ENCODE measurements at regions not wholly inside any gene's neighbourhood (a gene's known extent, or its start where the extent isn't known, plus 50 kb on each side); places are given as distances from the start of the nearest gene placed in this dataset.

DNA sequence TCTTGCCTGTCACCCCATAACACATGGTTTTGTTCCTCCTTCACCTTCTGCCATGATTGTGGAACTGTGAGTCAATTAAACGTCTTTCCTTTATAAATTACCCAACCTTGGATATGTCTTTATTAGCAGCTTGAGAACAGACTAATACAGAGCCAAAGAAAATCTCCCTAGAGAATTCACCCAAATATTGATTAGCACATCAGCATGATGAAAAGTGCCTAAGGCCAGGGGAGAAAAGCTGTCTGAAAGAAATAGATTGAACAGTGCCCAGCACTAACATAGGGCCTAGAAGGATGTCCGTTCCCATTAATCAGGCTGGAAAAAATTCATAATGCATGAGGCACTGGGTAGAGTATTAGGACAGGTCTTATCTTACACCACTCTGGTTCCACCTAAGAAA is 111.9 kb upstream of the CALN1 start:
- DNase-seq: no peak

DNA sequence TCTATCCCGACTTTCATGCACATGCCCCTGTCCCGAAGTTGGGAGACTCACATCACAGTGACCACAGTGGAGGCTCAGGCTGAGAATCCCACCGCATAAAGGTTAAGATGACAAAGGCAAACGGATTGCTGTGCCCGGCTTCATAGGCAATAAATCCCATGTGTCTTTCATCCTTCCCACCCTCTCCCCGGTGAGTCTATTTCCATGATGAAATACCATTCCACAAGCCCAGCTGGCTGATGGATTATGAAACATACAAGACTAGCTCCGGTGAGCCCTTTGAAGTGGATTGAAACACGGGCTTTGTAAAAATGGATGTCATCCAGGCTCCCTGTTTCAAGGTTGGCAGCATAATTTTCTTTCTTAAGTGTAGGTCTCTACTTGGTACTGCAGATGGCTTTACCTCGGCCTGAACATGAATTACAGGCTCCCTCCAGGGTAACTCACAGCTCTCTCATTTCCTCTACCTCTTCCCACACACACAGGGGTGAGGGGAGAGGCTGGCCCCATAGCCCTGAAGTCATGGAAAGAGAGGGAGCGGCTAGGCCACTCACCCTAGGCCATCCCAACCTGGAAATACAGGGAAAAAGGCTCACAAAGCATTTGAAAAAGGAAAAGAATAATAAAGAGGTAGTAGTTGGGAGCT is 92.0 kb upstream of the CALN1 start:
- no peak for DNase-seq

DNA sequence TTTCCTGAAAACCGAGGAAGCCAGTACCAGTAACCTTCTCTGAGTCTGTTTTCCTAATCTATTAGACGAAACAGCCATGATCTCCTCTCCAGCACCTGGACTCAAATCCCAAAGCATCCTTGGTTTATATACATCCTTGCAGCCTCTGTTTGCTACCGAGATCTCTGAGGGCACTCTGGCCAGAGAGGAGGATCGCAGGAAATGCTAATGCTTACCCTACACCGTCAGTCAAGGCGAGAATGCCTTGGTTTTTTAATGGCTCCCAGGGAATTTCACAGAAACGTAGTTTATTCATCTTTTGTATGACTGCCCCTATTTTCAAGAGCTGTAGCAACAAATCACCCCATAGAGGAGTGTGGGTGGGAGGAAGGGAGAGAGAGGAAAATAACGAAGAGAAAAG is 91.5 kb upstream of the CALN1 start:
- no peak for DNase-seq

DNA sequence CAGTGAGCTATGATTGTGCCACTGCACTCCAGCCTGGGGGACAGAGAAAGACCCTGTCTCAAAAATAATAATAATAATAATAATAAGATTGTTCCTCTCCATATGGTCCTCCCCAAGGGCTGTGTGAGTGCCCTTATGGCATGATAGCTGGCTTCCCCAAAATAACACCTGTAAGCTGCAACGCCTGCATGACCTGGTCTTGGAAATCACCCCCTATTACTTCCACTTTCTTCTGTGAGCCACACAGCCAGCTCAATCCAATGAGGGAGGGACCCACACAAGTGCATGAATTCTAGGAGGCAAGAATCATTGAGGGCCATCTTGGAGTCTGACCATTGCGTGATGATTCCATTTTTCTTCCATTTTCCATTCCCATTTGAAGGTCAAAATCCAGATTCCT is 82.7 kb upstream of the CALN1 start:
- no peak for DNase-seq

DNA sequence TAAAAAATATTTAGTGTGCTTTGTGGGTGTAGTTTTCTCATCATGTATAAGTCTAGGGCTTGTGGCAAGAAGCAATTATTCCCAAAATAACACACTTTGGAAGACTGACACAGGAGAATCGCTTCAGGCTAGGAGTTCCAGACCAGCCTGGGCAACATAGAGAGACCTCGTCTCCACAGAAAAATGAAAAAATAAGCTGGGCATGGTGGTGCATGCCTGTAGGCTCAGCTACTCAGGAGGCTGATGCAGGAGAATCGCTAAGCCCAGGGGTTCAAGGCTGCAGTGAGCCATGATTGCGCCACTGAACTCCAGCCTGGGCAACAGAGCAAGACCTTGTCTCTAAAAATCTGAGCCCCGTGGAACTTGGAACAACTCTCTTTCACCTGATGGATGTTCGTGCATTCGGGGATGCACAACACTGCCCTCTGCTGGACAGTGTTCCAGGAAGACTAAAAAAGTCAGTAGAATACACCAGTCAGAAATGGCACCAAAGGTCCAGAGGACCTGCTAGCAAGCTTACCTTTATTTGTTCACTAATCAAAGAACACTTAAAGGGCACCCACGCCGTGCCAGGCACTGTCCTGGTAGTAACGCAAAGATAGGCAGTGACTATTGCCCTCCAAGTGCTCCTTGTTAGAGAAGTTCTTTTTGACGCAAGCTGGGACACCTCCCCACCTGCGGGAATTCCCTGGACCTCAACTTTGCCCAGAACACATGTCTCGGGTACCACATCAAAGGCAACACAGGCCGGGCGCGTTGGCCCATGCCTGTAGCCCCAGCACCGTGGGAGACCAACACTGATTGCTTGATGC is 81.9 kb upstream of the CALN1 start:
- DNase-seq: peak; percentile 37

DNA sequence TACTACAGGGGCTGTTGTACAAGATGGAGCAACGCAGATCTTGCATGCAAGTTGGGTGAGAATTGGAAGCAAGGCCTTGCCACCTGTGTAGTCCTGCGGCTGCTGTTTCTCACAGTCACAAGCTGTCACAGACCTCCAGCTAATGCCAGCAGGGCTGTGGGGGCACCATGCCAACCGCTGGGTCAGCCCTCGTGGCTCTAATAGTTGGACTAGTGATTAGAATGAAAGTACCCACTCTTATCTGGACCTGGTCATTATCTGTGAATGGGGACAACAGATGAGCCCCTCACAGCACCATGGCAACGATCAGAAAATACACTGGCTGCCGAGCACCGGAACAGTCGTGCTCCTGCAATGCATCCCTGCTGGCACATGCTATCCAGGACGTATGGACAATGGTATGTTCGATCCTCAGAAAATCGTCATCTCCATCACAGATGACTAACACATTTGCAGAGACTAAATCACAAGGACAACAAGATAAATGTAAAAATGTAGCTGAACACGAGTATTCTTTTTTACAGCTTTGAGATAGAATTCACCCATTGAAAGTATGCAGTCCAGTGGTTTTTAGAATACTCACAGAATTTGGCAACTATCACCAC is 80.4 kb upstream of the CALN1 start:
- no peak for DNase-seq

DNA sequence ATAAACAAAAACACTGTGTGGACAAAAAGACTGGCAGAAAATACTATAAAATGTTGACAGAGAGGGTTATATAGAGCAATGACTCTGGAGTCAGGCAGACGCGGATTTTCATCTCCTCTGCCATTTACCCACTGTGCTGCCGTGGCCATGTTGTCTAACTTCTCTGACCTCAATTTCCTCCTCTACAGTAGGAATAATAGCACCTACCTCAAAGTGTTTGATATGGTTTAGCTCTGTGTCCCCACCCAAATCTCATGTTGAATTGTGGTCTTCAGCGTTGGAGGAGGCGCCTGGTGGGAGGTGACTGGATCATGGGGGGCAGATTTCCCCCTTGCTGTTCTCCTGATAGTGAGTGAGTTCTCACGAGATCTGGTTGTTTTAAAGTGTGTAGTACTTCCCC is 78.2 kb upstream of the CALN1 start:
- DNase-seq: no peak

DNA sequence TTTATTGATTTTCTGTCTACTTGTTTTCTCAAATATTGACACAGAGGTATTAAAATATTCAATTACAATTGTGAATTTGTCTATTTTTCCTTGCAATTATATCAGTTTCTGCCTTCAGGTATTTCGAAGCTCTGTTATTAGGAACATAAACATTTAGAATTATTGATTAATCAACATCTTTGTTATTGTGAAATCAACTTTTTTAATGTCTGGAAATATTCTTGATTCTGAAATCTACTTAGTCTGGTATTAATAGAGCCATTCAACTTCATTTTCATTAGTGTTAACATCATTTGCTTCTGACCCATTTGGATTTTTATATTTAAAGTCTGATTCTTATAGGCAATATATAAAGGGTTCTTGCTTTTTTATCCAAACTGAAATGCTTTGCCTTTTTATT is 69.8 kb upstream of the CALN1 start:
- no peak for DNase-seq

DNA sequence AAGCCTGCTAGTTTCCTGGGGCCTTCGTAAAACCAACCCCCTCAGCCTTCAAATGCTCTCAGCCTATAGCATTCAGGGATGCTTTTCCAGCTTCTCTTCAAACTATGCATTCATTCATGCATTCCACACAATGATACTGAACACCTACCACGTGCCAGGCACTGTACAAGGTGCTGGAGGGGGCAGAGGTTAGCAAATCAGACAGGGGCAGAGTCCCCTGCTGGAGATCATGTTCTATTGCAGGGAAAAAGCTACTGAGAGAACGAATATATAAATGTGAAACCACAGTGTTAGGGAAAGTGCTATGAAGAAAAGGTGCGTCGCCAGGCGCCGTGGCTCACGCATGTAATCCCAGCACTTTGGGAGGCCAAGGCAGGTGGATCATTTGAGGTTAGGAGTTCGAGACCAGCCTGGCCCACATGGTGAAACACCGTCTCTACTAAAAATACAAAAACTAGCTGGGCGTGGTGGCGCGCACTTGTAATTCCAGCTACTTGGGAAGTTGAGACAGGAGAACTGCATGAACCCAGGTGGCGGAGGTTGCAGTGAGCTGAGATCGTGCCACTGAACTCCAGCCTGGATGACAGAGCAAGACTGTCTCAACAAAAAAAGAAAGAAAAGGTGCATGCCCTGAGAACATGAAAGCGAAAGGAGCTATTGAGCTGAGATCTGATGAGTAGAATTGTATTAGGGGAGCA is 64.6 kb upstream of the CALN1 start:
- DNase-seq: no peak

DNA sequence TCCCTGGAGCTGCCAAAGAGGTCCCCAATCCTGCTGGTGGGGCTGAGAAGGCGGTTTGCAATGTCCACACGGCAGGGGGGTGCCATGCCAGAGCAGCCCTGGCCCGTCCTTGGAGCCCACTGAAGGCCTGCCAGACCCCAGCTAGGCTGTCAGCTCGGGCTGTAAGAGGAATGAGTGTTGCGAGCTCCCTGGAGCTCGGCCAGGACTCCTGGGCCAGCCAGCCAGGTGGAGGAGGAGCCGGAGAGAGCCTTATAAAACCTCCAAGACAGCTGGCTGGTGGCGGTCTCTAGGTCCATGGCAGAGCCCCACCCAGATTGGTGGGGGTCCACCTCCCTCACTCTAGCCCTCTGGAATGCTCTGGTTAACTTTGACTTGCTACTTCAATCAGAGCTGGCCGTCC is 55.1 kb upstream of the CALN1 start:
- DNase-seq: no peak

DNA sequence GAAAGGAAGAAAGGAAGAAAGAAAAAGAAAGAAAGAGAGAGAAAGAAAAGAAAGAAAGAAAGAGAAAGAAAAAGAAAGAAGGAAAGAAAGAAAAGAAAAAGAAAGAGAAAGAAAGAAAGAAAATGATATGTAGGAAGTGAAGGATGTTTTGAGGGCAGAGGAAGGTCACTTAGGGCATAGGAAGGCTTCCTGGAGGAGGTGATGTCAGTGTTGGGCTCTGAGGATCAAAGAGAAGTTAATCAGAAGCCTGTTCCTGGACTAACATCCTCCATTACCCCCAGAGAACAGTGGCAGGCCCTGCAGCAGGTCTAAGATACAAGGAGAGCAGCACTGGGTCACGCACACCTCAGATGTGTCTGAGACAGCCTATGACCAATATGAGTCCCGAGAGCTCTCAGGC is 54.7 kb upstream of the CALN1 start:
- no peak for DNase-seq

DNA sequence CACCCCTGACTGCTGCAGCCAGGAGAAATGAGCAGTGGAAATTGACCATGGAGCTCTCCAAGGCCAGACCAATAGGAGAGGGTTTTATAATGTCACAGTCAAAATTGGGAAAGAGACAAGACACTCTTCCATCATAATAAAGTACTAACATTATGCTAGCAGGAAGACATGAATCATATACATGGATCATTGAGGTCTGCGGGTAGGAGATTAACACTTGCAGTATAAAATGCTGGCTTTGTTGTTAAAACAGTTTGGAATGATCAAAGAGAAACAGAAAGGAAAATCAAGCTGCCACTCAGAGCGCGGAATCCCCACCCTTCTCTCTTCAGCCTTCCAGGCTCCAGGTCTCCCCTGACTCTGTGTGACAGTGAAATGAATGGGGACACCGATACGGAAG is 53.4 kb upstream of the CALN1 start:
- no peak for DNase-seq

DNA sequence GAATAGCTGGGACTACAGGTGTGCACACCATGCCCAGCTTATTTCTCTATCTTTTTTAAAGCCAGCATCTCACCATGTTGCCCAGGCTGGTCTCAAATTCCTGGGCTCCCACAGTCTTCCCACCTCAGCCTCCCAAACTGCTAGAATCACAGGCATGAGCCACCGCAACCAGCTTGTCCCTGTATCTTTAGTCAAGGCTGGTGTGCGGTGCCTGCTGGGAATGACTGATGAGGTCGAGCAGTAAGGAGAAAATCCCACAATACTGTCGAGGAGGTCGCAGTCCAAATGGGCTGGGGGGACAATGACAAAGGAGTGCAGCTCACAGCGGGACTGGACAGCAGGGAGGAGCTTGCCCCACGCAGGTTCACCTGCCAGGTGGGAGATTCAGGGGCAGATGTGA is 50.2 kb upstream of the CALN1 start:
- DNase-seq: no peak

All from NCI-H2171 (cell line).